Coronary artery (tissue), 2 donors: ENCODE measurements at regions not wholly inside any gene's neighbourhood (a gene's known extent, or its start where the extent isn't known, plus 50 kb on each side); places are given as distances from the start of the nearest gene placed in this dataset.
"Not testable (repeated sequence)": the region's sequence is repeated elsewhere in the genome, so short reads cannot be mapped to it uniquely, and the experiment has no call there.

Experiments used
- DNase-seq: peaks from one replicate; pipeline ENCODE4 v3.0.0-alpha.2; 2017; ENCODE audit warnings: low spot score
- H3K27ac ChIP-seq, 2 donors: fragments of 200-600 bp; sonication (generic); one replicate each; pipeline ENCODE4 v1.5.1; 2016 to 2019
- H3K4me3 ChIP-seq: fragments of 200-600 bp; sonication (generic); 2 replicates; pipeline ENCODE4 v1.5.1; 2016; ENCODE audit warnings: mild to moderate bottlenecking, moderate library complexity
- CTCF ChIP-seq: fragments of 200-600 bp; sonication (generic); IDR thresholded peaks from one replicate; pipeline ENCODE4 v1.5.1; 2019; ENCODE audit warnings: antibody characterized with exemption

- no peak overlapping the region for H3K4me3 ChIP-seq
- no peak for TF ChIP-seq CTCF
- no peak overlapping the region for H3K27ac ChIP-seq
- no peak for DNase-seq
Measured at GRCh38 chr15:95770196-95770595, 560.3 kb upstream of the NR2F2 start.

GRCh38 chr15:95772982-95773381 lies 557.5 kb upstream of the NR2F2 start:
- Histone ChIP-seq H3K27ac (no peak overlapping the region), H3K4me3 (no peak overlapping the region)
- TF ChIP-seq CTCF = no peak
- no peak for DNase-seq

GRCh38 chr15:95784508-95784907 lies 546.0 kb upstream of the NR2F2 start:
- no peak overlapping the region for H3K4me3 ChIP-seq
- TF ChIP-seq CTCF = no peak
- DNase-seq = no peak
- H3K27ac ChIP-seq = no peak overlapping the region

- DNase-seq, H3K27ac ChIP-seq: not testable (repeated sequence)
Measured at GRCh38 chr15:95785276-95785675, 545.2 kb upstream of the NR2F2 start.

GRCh38 chr15:95793231-95793630 lies 537.3 kb upstream of the NR2F2 start:
- no peak overlapping the region for H3K4me3 ChIP-seq
- no peak overlapping the region for H3K27ac ChIP-seq
- TF ChIP-seq CTCF = no peak
- no peak for DNase-seq

More at GRCh38 chr15:95785276-95785675, 545.2 kb upstream of the NR2F2 start:
- not testable (repeated sequence) for H3K4me3 ChIP-seq

GRCh38 chr15:95795386-95795785 lies 535.1 kb upstream of the NR2F2 start:
- no peak overlapping the region for H3K27ac ChIP-seq
- no peak for DNase-seq
- H3K4me3 ChIP-seq = no peak overlapping the region
- no peak for TF ChIP-seq CTCF

- TF ChIP-seq CTCF = no peak
- no peak overlapping the region for H3K27ac ChIP-seq
- DNase-seq = no peak
- no peak overlapping the region for H3K4me3 ChIP-seq
Measured at GRCh38 chr15:95799286-95800200, 531.0 kb upstream of the NR2F2 start.
